Breast epithelium (tissue), 4 donors: ENCODE measurements at regions not wholly inside any gene's neighbourhood (a gene's known extent, or its start where the extent isn't known, plus 50 kb on each side); places are given as distances from the start of the nearest gene placed in this dataset.

ENCODE experiments used
- DNase-seq, 2 donors: peaks; one replicate each; pipeline ENCODE4 v3.0.0-alpha.2; 2019; ENCODE audit warnings: low spot score in 2 of 2
- H3K27ac ChIP-seq, 2 donors: fragments of 200-600 bp; sonication (generic) in 1 of 2; one replicate each; pipeline ENCODE4 v1.5.1; 2016 to 2019; ENCODE audit warnings: mild to moderate bottlenecking in 1 of 2
- H3K27me3 ChIP-seq, 2 donors: fragments of 200-600 bp; sonication (generic) in 1 of 2; one replicate each; pipeline versions ENCODE4 v1.5.1 to v1.6.0; 2017 to 2019; ENCODE audit warnings: control low read depth in 1 of 2, mild to moderate bottlenecking in 1 of 2
- H3K36me3 ChIP-seq: fragments of 200-600 bp; one replicate; pipeline ENCODE4 v1.5.1; 2019
- H3K4me1 ChIP-seq, 2 donors: fragments of 200-600 bp; sonication (generic); one replicate each; pipeline ENCODE4 v1.5.1; 2016 to 2019; ENCODE audit warnings: control low read depth in 1 of 2
- H3K4me3 ChIP-seq, 3 donors: fragments of 200-600 bp; sonication (generic); 1 replicate in 2 of 3; 2 replicates in 1 of 3; pipeline ENCODE4 v1.5.1; 2016 to 2019; ENCODE audit warnings: mild to moderate bottlenecking in 3 of 3, moderate library complexity in 2 of 3
- H3K9me3 ChIP-seq, 2 donors: fragments of 200-600 bp; sonication (generic) in 1 of 2; one replicate each; pipeline ENCODE4 v1.5.1; 2016 to 2019; ENCODE audit warnings: control low read depth in 1 of 2
- CTCF ChIP-seq, 3 donors: fragments of 450-650 bp; IDR thresholded peaks; one replicate each; pipeline ENCODE4 v1.5.1; 2016 to 2017; ENCODE audit warnings: antibody characterized with exemption in 3 of 3, mild to moderate bottlenecking in 3 of 3, moderate library complexity in 3 of 3
- POLR2A ChIP-seq: fragments of 450-650 bp; IDR thresholded peaks from one replicate; pipeline ENCODE4 v1.6.1; 2016; ENCODE audit warnings: antibody characterized with exemption, mild to moderate bottlenecking, moderate library complexity
- POLR2AphosphoS5 ChIP-seq, 3 donors: sonication (generic); formaldehyde crosslinking; IDR thresholded peaks; one replicate each; pipeline ENCODE4 v1.6.1; 2017; ENCODE audit warnings: antibody characterized with exemption in 3 of 3
- intact Hi-C: fragments of 100-400 bp; cut with DNase I; formaldehyde crosslinking; loops from one replicate; pipeline ENCODE4 v1.15.1; 2023; ENCODE audit warnings: low total_unique reads

GRCh38 chr6:146946559-146946958, 257.7 kb upstream of the STXBP5 start:
- no peak for TF ChIP-seq POLR2AphosphoS5 (IDR thresholded peaks at IDR 0.05)
- intact Hi-C loops: no loop called here
- DNase-seq: no peak
- Histone ChIP-seq H3K4me1 (no peaks in the 10 kb centered on the region), H3K27me3 (no peaks in the 10 kb centered on the region), H3K27ac (no peak overlapping the region), H3K9me3 (peaks cover 0 to 8% of the 10 kb centered on the region in 2 donors), H3K36me3 (no peaks in the 10 kb centered on the region), H3K4me3 (no peak overlapping the region)

GRCh38 chr6:146948790-146949342, 255.4 kb upstream of the STXBP5 start:
- H3K9me3 ChIP-seq: no peaks in the 10 kb centered on the region
- intact Hi-C loops: no loop called here
- H3K4me1 ChIP-seq: no peaks in the 10 kb centered on the region
- no peaks in the 10 kb centered on the region for H3K36me3 ChIP-seq
- H3K27me3 ChIP-seq: no peaks in the 10 kb centered on the region
- H3K27ac ChIP-seq: no peak overlapping the region
- no peak for TF ChIP-seq POLR2AphosphoS5 (IDR thresholded peaks at IDR 0.05)
- TF ChIP-seq POLR2A: no peak
- no peak for TF ChIP-seq CTCF (IDR thresholded peaks at IDR 0.05)
- no peak for DNase-seq
- no peak overlapping the region for H3K4me3 ChIP-seq

- no peak for DNase-seq
- Histone ChIP-seq H3K27me3 (no peaks in the 10 kb centered on the region), H3K4me1 (no peaks in the 10 kb centered on the region), H3K9me3 (no peaks in the 10 kb centered on the region), H3K27ac (no peak overlapping the region), H3K4me3 (no peak overlapping the region), H3K36me3 (no peaks in the 10 kb centered on the region)
- TF ChIP-seq CTCF (IDR thresholded peaks at IDR 0.05) (no peak), POLR2A (no peak), POLR2AphosphoS5 (IDR thresholded peaks at IDR 0.05) (no peak)
- intact Hi-C loops: no loop called here
These were observed 254.8 kb upstream of the STXBP5 start for GRCh38 chr6:146949425-146949824.

GRCh38 chr6:146950351-146950835, 253.8 kb upstream of the STXBP5 start:
- H3K9me3 ChIP-seq: no peaks in the 10 kb centered on the region

GRCh38 chr6:146955570-146955969, 248.6 kb upstream of the STXBP5 start:
- Histone ChIP-seq H3K27ac (no peak overlapping the region), H3K4me3 (no peak overlapping the region), H3K36me3 (no peaks in the 10 kb centered on the region), H3K9me3 (no peaks in the 10 kb centered on the region), H3K4me1 (no peaks in the 10 kb centered on the region), H3K27me3 (no peaks in the 10 kb centered on the region)
- intact Hi-C loops: no loop called here
- TF ChIP-seq POLR2AphosphoS5 (IDR thresholded peaks at IDR 0.05): no peak
- TF ChIP-seq POLR2A: no peak
- no peak for TF ChIP-seq CTCF (IDR thresholded peaks at IDR 0.05)
- DNase-seq: no peak

More at GRCh38 chr6:146950351-146950835, 253.8 kb upstream of the STXBP5 start:
- no peak for TF ChIP-seq CTCF (IDR thresholded peaks at IDR 0.05)
- TF ChIP-seq POLR2AphosphoS5 (IDR thresholded peaks at IDR 0.05): no peak
- TF ChIP-seq POLR2A: no peak
- intact Hi-C loops: no loop called here
- no peak for DNase-seq
- Histone ChIP-seq H3K36me3 (no peaks in the 10 kb centered on the region), H3K4me1 (no peaks in the 10 kb centered on the region), H3K27ac (no peak overlapping the region), H3K27me3 (no peaks in the 10 kb centered on the region), H3K4me3 (no peak overlapping the region)
